DND-41 (cell line): ENCODE measurements at regions not wholly inside any gene's neighbourhood (a gene's known extent, or its start where the extent isn't known, plus 50 kb on each side); places are given as distances from the start of the nearest gene placed in this dataset.

Source experiments
- CTCF ChIP-seq: IDR thresholded peaks from 2 replicates; pipeline ENCODE4 v1.5.1; 2012; ENCODE audit warnings: borderline replicate concordance, low read length, moderate library complexity, mild to moderate bottlenecking; ENCODE audit not compliant: poor library complexity, severe bottlenecking; ENCODE audit errors: extremely low read depth
- EZH2 ChIP-seq: IDR thresholded peaks from 3 replicates; pipeline ENCODE4 v1.6.1; 2012; ENCODE audit warnings: borderline replicate concordance, low read depth, mild to moderate bottlenecking, moderate library complexity, low read length, inconsistent platforms; ENCODE audit not compliant: severe bottlenecking

- TF ChIP-seq EZH2 (no peak), CTCF (no peak)
Observed at GRCh38 chr6:167677422-167677789, 149.3 kb upstream of the AFDN start.
